PC-3 (cell line): ENCODE measurements at regions not wholly inside any gene's neighbourhood (a gene's known extent, or its start where the extent isn't known, plus 50 kb on each side); places are given as distances from the start of the nearest gene placed in this dataset.
A peak's percentile ranks its signal among the peaks of the same experiment; 100 is the strongest.

Source experiments
- ATAC-seq: fragments of 200-7000 bp; cut with Tn5 transposase; 2 replicates; pipeline ENCODE4 v1.9.1; 2020; ENCODE audit warnings: mild to moderate bottlenecking, moderate library complexity
- BruUV-seq: library from RNA; stranded (reverse); fragments of 400-500 nt; replicated peaks from 2 replicates; lab custom pipeline; 2021; lab: Mats Ljungman, UMichigan
- CTCF ChIA-PET: fragments of 300-600 bp; sonication (Branson Sonifier 250); formaldehyde crosslinking; loops from one replicate; lab custom pipeline; 2022; ENCODE audit warnings: antibody characterized with exemption; lab: Charles Lee
- POLR2A ChIA-PET: fragments of 300-600 bp; sonication (Branson Sonifier 250); formaldehyde crosslinking; loops from one replicate; lab custom pipeline; 2022; ENCODE audit warnings: antibody characterized with exemption; ENCODE audit not compliant: unreplicated experiment; lab: Charles Lee
- DNase-seq: peaks from one replicate; pipeline ENCODE4 v3.0.0-alpha.2; 2015
- H2AFZ ChIP-seq: fragments of 300-600 bp; sonication (generic); 2 replicates; pipeline ENCODE4 v1.6.0; 2016; ENCODE audit warnings: antibody characterized with exemption, low read length
- H3F3A ChIP-seq: fragments of 300-600 bp; sonication (generic); one replicate; pipeline ENCODE4 v1.6.0; 2017; ENCODE audit warnings: antibody characterized with exemption, low read length, control low read depth, mild to moderate bottlenecking; ENCODE audit not compliant: unreplicated experiment
- H3K27ac ChIP-seq: fragments of 300-600 bp; sonication (generic); 2 replicates; pipeline ENCODE4 v1.5.1; 2016; ENCODE audit warnings: mild to moderate bottlenecking, low read length
- H3K27me3 ChIP-seq: fragments of 300-600 bp; sonication (generic); 2 replicates; pipeline ENCODE4 v1.6.1; 2016; ENCODE audit warnings: low read length, mixed read lengths
- H3K36me3 ChIP-seq: fragments of 300-600 bp; sonication (generic); 2 replicates; pipeline ENCODE4 v1.6.1; 2016; ENCODE audit warnings: low read depth, mixed run types, low read length, mixed read lengths
- H3K4me1 ChIP-seq: fragments of 300-600 bp; sonication (generic); 2 replicates; pipeline ENCODE4 v1.5.1; 2016; ENCODE audit warnings: low read length; ENCODE audit not compliant: insufficient read depth
- H3K4me2 ChIP-seq: fragments of 300-600 bp; sonication (generic); 2 replicates; pipeline ENCODE4 v1.6.0; 2016; ENCODE audit warnings: low read length
- H3K4me3 ChIP-seq: fragments of 300-600 bp; sonication (generic); 2 replicates; pipeline ENCODE4 v1.5.1; 2016; ENCODE audit warnings: mild to moderate bottlenecking, low read length, mixed read lengths
- H3K79me2 ChIP-seq: fragments of 300-600 bp; sonication (generic); 2 replicates; pipeline ENCODE4 v1.6.1; 2017; ENCODE audit warnings: low read length, mixed read lengths
- H3K9ac ChIP-seq: fragments of 300-600 bp; sonication (generic); 2 replicates; pipeline ENCODE4 v1.6.0; 2016; ENCODE audit warnings: mild to moderate bottlenecking, low read length
- H3K9me2 ChIP-seq: fragments of 300-600 bp; sonication (generic); replicated peaks from 2 replicates; pipeline ENCODE4 v1.6.1; 2016; ENCODE audit warnings: mixed run types, low read length, mixed read lengths
- H3K9me3 ChIP-seq: fragments of 300-600 bp; sonication (generic); 2 replicates; pipeline ENCODE4 v1.6.1; 2016; ENCODE audit warnings: low read length, mixed read lengths
- H4K20me1 ChIP-seq: fragments of 300-600 bp; sonication (generic); 2 replicates; pipeline ENCODE4 v1.6.1; 2016; ENCODE audit warnings: low read length, mixed read lengths
- EZH2 ChIP-seq: fragments of 300-600 bp; sonication (generic); IDR thresholded peaks from one replicate; pipeline ENCODE4 v1.6.1; 2017; ENCODE audit warnings: antibody characterized with exemption, mild to moderate bottlenecking, low read length; ENCODE audit not compliant: unreplicated experiment
- EZH2phosphoT487 ChIP-seq: fragments of 300-600 bp; sonication (generic); IDR thresholded peaks from 2 replicates; pipeline ENCODE4 v1.6.1; 2018; ENCODE audit warnings: mild to moderate bottlenecking, antibody characterized with exemption, low read length, borderline replicate concordance
- intact Hi-C: fragments of 100-400 bp; cut with micrococcal nuclease; formaldehyde crosslinking; loops from 2 replicates; pipeline ENCODE4 v1.9.0; 2023
- TF ChIP-seq, protein P1 (sequence below): fragments of 300-600 bp; sonication (generic); conservative IDR thresholded peaks from 2 replicates; pipeline ENCODE4 v1.5.1; 2017; ENCODE audit warnings: antibody characterized with exemption, low read depth, mild to moderate bottlenecking, low read length

GRCh38 chr10:110392868-110393740 lies 88.4 kb upstream of the SMNDC1 start:
- Histone ChIP-seq H3K9me3 (no peaks in the 10 kb centered on the region), H3K27ac (peak overlapping the region; percentile 20; the same call in 1 of the 2 replicates), H3F3A (no peaks in the 10 kb centered on the region), H3K4me3 (no peak overlapping the region), H3K79me2 (no peaks in the 10 kb centered on the region), H3K36me3 (no peaks in the 10 kb centered on the region), H2AFZ (no peak overlapping the region), H3K4me2 (no peak overlapping the region), H3K9me2 (no peaks in the 10 kb centered on the region), H3K9ac (no peak overlapping the region; the same call in 1 of the 2 replicates), H3K27me3 (no peaks in the 10 kb centered on the region), H4K20me1 (no peaks in the 10 kb centered on the region), H3K4me1 (peaks cover 23% of the 10 kb centered on the region)
- DNase-seq (no peak), ATAC-seq (no peak)
- CTCF ChIA-PET: no interaction called here
- no peak for TF ChIP-seq EZH2
- TF ChIP-seq, protein P1, sequence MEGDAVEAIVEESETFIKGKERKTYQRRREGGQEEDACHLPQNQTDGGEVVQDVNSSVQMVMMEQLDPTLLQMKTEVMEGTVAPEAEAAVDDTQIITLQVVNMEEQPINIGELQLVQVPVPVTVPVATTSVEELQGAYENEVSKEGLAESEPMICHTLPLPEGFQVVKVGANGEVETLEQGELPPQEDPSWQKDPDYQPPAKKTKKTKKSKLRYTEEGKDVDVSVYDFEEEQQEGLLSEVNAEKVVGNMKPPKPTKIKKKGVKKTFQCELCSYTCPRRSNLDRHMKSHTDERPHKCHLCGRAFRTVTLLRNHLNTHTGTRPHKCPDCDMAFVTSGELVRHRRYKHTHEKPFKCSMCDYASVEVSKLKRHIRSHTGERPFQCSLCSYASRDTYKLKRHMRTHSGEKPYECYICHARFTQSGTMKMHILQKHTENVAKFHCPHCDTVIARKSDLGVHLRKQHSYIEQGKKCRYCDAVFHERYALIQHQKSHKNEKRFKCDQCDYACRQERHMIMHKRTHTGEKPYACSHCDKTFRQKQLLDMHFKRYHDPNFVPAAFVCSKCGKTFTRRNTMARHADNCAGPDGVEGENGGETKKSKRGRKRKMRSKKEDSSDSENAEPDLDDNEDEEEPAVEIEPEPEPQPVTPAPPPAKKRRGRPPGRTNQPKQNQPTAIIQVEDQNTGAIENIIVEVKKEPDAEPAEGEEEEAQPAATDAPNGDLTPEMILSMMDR: no peak
- no peak for TF ChIP-seq EZH2phosphoT487
- intact Hi-C loops: no loop called here
- POLR2A ChIA-PET: no interaction called here
- no TSS peak for BruUV-seq

- intact Hi-C loops: no loop called here
- ChIA-PET CTCF (no interaction called here), POLR2A (interaction anchor here (0.5 kb wide), 1 partner anchor 89 kb away, joined by 3 read pairs; the partner anchor contains the start of gene SMNDC1)
- H4K20me1 ChIP-seq: no peaks in the 10 kb centered on the region
- H3K9ac ChIP-seq: no peak overlapping the region
- H3K27ac ChIP-seq: no peak overlapping the region
- no peak for TF ChIP-seq EZH2phosphoT487
- no peak for TF ChIP-seq EZH2
- TF ChIP-seq, protein P1: no peak
- ATAC-seq (no peak), DNase-seq (no peak)
- no peaks in the 10 kb centered on the region for H3K9me2 ChIP-seq
- H3F3A ChIP-seq: no peaks in the 10 kb centered on the region
- H3K4me1 ChIP-seq: peaks cover 28% of the 10 kb centered on the region
- no peaks in the 10 kb centered on the region for H3K79me2 ChIP-seq
- no peaks in the 10 kb centered on the region for H3K27me3 ChIP-seq
- H2AFZ ChIP-seq: no peak overlapping the region
- H3K4me2 ChIP-seq: no peak overlapping the region
- H3K36me3 ChIP-seq: no peaks in the 10 kb centered on the region
- no peaks in the 10 kb centered on the region for H3K9me3 ChIP-seq
- H3K4me3 ChIP-seq: no peak overlapping the region
- BruUV-seq: no TSS peak
Measured at GRCh38 chr10:110393866-110394265, 89.1 kb upstream of the SMNDC1 start.

GRCh38 chr10:110394296-110394695 lies 89.6 kb upstream of the SMNDC1 start:
- no peak for TF ChIP-seq EZH2
- TF ChIP-seq EZH2phosphoT487: no peak
- TF ChIP-seq, protein P1: no peak
- ChIA-PET POLR2A (interaction anchor here (0.5 kb wide), 1 partner anchor 90 kb away, joined by 3 read pairs; the partner anchor contains the start of gene SMNDC1), CTCF (interaction anchor here (0.6 kb wide), 1 partner anchor 89 kb away, joined by 14 read pairs; the partner anchor contains the start of gene SMNDC1)
- no peaks in the 10 kb centered on the region for H3K9me2 ChIP-seq
- no peaks in the 10 kb centered on the region for H4K20me1 ChIP-seq
- DNase-seq (no peak), ATAC-seq (no peak)
- H3F3A ChIP-seq: no peaks in the 10 kb centered on the region
- BruUV-seq: no TSS peak
- intact Hi-C loops: no loop called here
- no peak overlapping the region for H3K27ac ChIP-seq
- H3K79me2 ChIP-seq: no peaks in the 10 kb centered on the region
- H3K4me1 ChIP-seq: peaks cover 32% of the 10 kb centered on the region
- no peaks in the 10 kb centered on the region for H3K27me3 ChIP-seq
- no peak overlapping the region for H2AFZ ChIP-seq
- H3K36me3 ChIP-seq: no peaks in the 10 kb centered on the region
- H3K4me3 ChIP-seq: no peak overlapping the region
- no peak overlapping the region for H3K4me2 ChIP-seq
- no peak overlapping the region for H3K9ac ChIP-seq
- H3K9me3 ChIP-seq: no peaks in the 10 kb centered on the region
